Keratinocyte (primary cell): ENCODE measurements at regions not wholly inside any gene's neighbourhood (a gene's known extent, or its start where the extent isn't known, plus 50 kb on each side); places are given as distances from the start of the nearest gene placed in this dataset.
A peak's percentile ranks its signal among the peaks of the same experiment; 100 is the strongest.

ENCODE experiments used
- DNase-seq: peaks from one replicate; pipeline ENCODE4 v3.0.0-alpha.2; 2011; ENCODE audit warnings: low read depth, missing footprints, low spot score
- FAIRE-seq: peaks from 2 replicates; lab custom pipeline; 2011; peaks lifted over from hg19 to GRCh38; lab: Jason Lieb, UNC
- H2AFZ ChIP-seq: 2 replicates; pipeline ENCODE4 v1.6.0; 2012; ENCODE audit warnings: low read length, control low read depth, inconsistent platforms; ENCODE audit not compliant: control insufficient read depth
- H3K27ac ChIP-seq: 2 replicates; pipeline ENCODE4 v1.5.1; 2011; ENCODE audit warnings: low read length; ENCODE audit not compliant: control insufficient read depth, insufficient read depth
- H3K27me3 ChIP-seq: 3 replicates; pipeline ENCODE4 v1.6.0; 2011; ENCODE audit warnings: low read length; ENCODE audit not compliant: control insufficient read depth, insufficient read depth; ENCODE audit errors: extremely low read depth
- H3K36me3 ChIP-seq, 2 experiments: 2 replicates in 1 of 2; 3 replicates in 1 of 2; pipeline ENCODE4 v1.5.1; 2011; ENCODE audit warnings: low read length in 2 of 2, mild to moderate bottlenecking in 1 of 2; ENCODE audit not compliant: control insufficient read depth in 2 of 2, insufficient read depth in 2 of 2; ENCODE audit errors: extremely low read depth in 1 of 2
- H3K4me1 ChIP-seq: 3 replicates; pipeline ENCODE4 v1.5.1; 2011; ENCODE audit warnings: low read length; ENCODE audit not compliant: control insufficient read depth, insufficient read depth; ENCODE audit errors: extremely low read depth
- H3K4me2 ChIP-seq: 3 replicates; pipeline ENCODE4 v1.6.0; 2011; ENCODE audit warnings: low read depth, low read length; ENCODE audit not compliant: control insufficient read depth, insufficient read depth; ENCODE audit errors: extremely low read depth
- H3K4me3 ChIP-seq, 3 experiments: fragments of 200-600 bp in 1 of 3; sonication (generic) in 1 of 3; 2 replicates in 2 of 3; 3 replicates in 1 of 3; pipeline ENCODE4 v1.5.1; 2011 to 2016; ENCODE audit warnings: low read length in 3 of 3, mild to moderate bottlenecking in 3 of 3, control low read depth in 2 of 3, inconsistent platforms in 1 of 3, low read depth in 1 of 3, mixed read lengths in 1 of 3, mixed run types in 1 of 3, moderate library complexity in 1 of 3; ENCODE audit not compliant: control insufficient read depth in 2 of 3, insufficient read depth in 2 of 3; ENCODE audit errors: extremely low read depth in 1 of 3
- H3K79me2 ChIP-seq: 2 replicates; pipeline ENCODE4 v1.6.0; 2012; ENCODE audit warnings: low read length; ENCODE audit not compliant: control insufficient read depth, insufficient read depth
- H3K9ac ChIP-seq: 3 replicates; pipeline ENCODE4 v1.6.0; 2011; ENCODE audit warnings: low read length; ENCODE audit not compliant: control insufficient read depth, insufficient read depth; ENCODE audit errors: extremely low read depth
- H3K9me1 ChIP-seq: 3 replicates; pipeline ENCODE4 v1.6.0; 2011; ENCODE audit warnings: low read length; ENCODE audit not compliant: control insufficient read depth, insufficient read depth; ENCODE audit errors: extremely low read depth
- H3K9me3 ChIP-seq: 2 replicates; pipeline ENCODE4 v1.5.1; 2012; ENCODE audit warnings: low read depth, low read length; ENCODE audit not compliant: control insufficient read depth
- H4K20me1 ChIP-seq: 3 replicates; pipeline ENCODE4 v1.6.0; 2011; ENCODE audit warnings: low read length; ENCODE audit not compliant: control insufficient read depth, insufficient read depth; ENCODE audit errors: extremely low read depth
- CTCF ChIP-seq, 3 experiments: IDR thresholded peaks in 1 of 3; conservative IDR thresholded peaks in 1 of 3; optimal IDR thresholded peaks in 1 of 3; 2 replicates in 2 of 3; 3 replicates in 1 of 3; pipeline versions ENCODE3 to v1.5.1; 2011; ENCODE audit warnings: low read length in 3 of 3, mild to moderate bottlenecking in 3 of 3, moderate library complexity in 2 of 3, control low read depth in 1 of 3, inconsistent platforms in 1 of 3; ENCODE audit not compliant: insufficient read depth in 2 of 3; ENCODE audit errors: extremely low read depth in 1 of 3
- EZH2 ChIP-seq: IDR thresholded peaks from one replicate; pipeline ENCODE4 v1.6.1; 2012; ENCODE audit warnings: inconsistent platforms, mild to moderate bottlenecking, low read length, moderate library complexity
- dilution Hi-C: fragments of 300-500 bp; cut with MboI; formaldehyde crosslinking; loops from one replicate; pipeline ENCODE4 v1.7.0; 2020; ENCODE audit warnings: low sequenced_read_pairs; ENCODE audit not compliant: extremely low pct_ligation_motif_present

- no peak overlapping the region for H2AFZ ChIP-seq
- H3K9ac ChIP-seq, result no peak overlapping the region
- no peaks in the 10 kb centered on the region for H3K79me2 ChIP-seq
- no peak overlapping the region for H3K4me2 ChIP-seq
- no peaks in the 10 kb centered on the region for H3K9me3 ChIP-seq
- H3K9me1 ChIP-seq, result no peaks in the 10 kb centered on the region
- H3K36me3 ChIP-seq, result no peaks in the 10 kb centered on the region
- H3K27me3 ChIP-seq, result no peaks in the 10 kb centered on the region
- H3K4me3 ChIP-seq, result no peak overlapping the region
- DNase-seq (peak; percentile 62), FAIRE-seq (peak; percentile 84)
- H4K20me1 ChIP-seq, result no peaks in the 10 kb centered on the region
- H3K4me1 ChIP-seq, result peaks cover 17% of the 10 kb centered on the region
- no peak for TF ChIP-seq CTCF (optimal IDR thresholded peaks at IDR 0.05 in 1 of 3, IDR thresholded peaks at IDR 0.05 in 1 of 3, conservative IDR thresholded peaks at IDR 0.05 in 1 of 3; ENCODE audit: extremely low read depth in 1 of 3, insufficient read depth in 2 of 3, low read length in 3 of 3)
- no peak for TF ChIP-seq EZH2
- dilution Hi-C loops, result no loop called here
- no peak overlapping the region for H3K27ac ChIP-seq
Observed at GRCh38 chr9:86600291-86600690, 246.1 kb upstream of the TUT7 start.

- dilution Hi-C loops, result no loop called here
- Histone ChIP-seq H2AFZ (no peak overlapping the region), H3K4me3 (no peak overlapping the region), H3K9ac (no peak overlapping the region), H3K4me2 (no peak overlapping the region), H3K36me3 (no peaks in the 10 kb centered on the region), H3K4me1 (peaks cover 17% of the 10 kb centered on the region), H3K9me3 (no peaks in the 10 kb centered on the region), H4K20me1 (no peaks in the 10 kb centered on the region), H3K27me3 (no peaks in the 10 kb centered on the region), H3K79me2 (no peaks in the 10 kb centered on the region), H3K9me1 (no peaks in the 10 kb centered on the region), H3K27ac (no peak overlapping the region)
- no peak for FAIRE-seq
- TF ChIP-seq EZH2, result no peak
- no peak for TF ChIP-seq CTCF (optimal IDR thresholded peaks at IDR 0.05 in 1 of 3, IDR thresholded peaks at IDR 0.05 in 1 of 3, conservative IDR thresholded peaks at IDR 0.05 in 1 of 3; ENCODE audit: extremely low read depth in 1 of 3, insufficient read depth in 2 of 3, low read length in 3 of 3)
- no peak for DNase-seq
Observed at GRCh38 chr9:86599561-86599960, 245.4 kb upstream of the TUT7 start.
